ENCODE measurements at regions not wholly inside any gene's neighbourhood (a gene's known extent, or its start where the extent isn't known, plus 50 kb on each side); places are given as distances from the start of the nearest gene placed in this dataset.

- 85 to 88% methylated on average over 1 of the region's 1 CpG for WGBS, 2 donors
- no peaks in the 10 kb centered on the region for H3K27me3 ChIP-seq
- H3K4me1 ChIP-seq = no peaks in the 10 kb centered on the region
- DNase-seq = no peak
- H3K27ac ChIP-seq = no peak overlapping the region
- H3K4me3 ChIP-seq = no peak overlapping the region
- TF ChIP-seq POLR2AphosphoS5 (IDR thresholded peaks at IDR 0.05) (no peak), EP300 (IDR thresholded peaks at IDR 0.05) (no peak), CTCF (IDR thresholded peaks at IDR 0.05) (no peak), POLR2A (IDR thresholded peaks at IDR 0.05) (no peak)
- H3K36me3 ChIP-seq = peaks cover 0 to 4% (median 0%) of the 10 kb centered on the region in 4 donors
- H3K9me3 ChIP-seq = no peaks in the 10 kb centered on the region
- ATAC-seq (ENCODE audit: low FRiP score in 2 of 2) = no peak
Observed at GRCh38 chr4:125444166-125444565, 129.4 kb downstream of the FAT4 start.

GRCh38 chr4:125445525-125445924 lies 130.8 kb downstream of the FAT4 start:
- TF ChIP-seq EP300 (IDR thresholded peaks at IDR 0.05) = no peak
- no peak for TF ChIP-seq CTCF (IDR thresholded peaks at IDR 0.05)
- TF ChIP-seq POLR2AphosphoS5 (IDR thresholded peaks at IDR 0.05) = no peak
- TF ChIP-seq POLR2A (IDR thresholded peaks at IDR 0.05) = no peak
- no peak overlapping the region for H3K27ac ChIP-seq
- DNase-seq (no peak), ATAC-seq (ENCODE audit: low FRiP score in 2 of 2) (no peak)
- H3K9me3 ChIP-seq = no peaks in the 10 kb centered on the region
- no peaks in the 10 kb centered on the region for H3K27me3 ChIP-seq
- 88 to 89% methylated on average over 1 of the region's 1 CpG for WGBS, 2 donors
- peaks cover 0 to 11% (median 2%) of the 10 kb centered on the region in 4 donors for H3K36me3 ChIP-seq
- H3K4me1 ChIP-seq = no peaks in the 10 kb centered on the region
- H3K4me3 ChIP-seq = no peak overlapping the region

- no peak for TF ChIP-seq POLR2AphosphoS5 (IDR thresholded peaks at IDR 0.05)
- TF ChIP-seq EP300 (IDR thresholded peaks at IDR 0.05) = no peak
- TF ChIP-seq POLR2A (IDR thresholded peaks at IDR 0.05) = no peak
- TF ChIP-seq CTCF (IDR thresholded peaks at IDR 0.05) = no peak
- no peak for ATAC-seq (ENCODE audit: low FRiP score in 2 of 2)
- no peaks in the 10 kb centered on the region for H3K9me3 ChIP-seq
- no peak for DNase-seq
- H3K4me3 ChIP-seq = no peak overlapping the region
- no peak overlapping the region for H3K27ac ChIP-seq
- no peaks in the 10 kb centered on the region for H3K4me1 ChIP-seq
- H3K27me3 ChIP-seq = no peaks in the 10 kb centered on the region
- H3K36me3 ChIP-seq = peaks cover 0 to 17% (median 2%) of the 10 kb centered on the region in 4 donors
- 78 to 79% methylated on average over 6 of the region's 6 CpGs for WGBS, 2 donors
Observed at GRCh38 chr4:125447551-125448290, 133.0 kb downstream of the FAT4 start.

GRCh38 chr4:125456075-125456474 lies 141.3 kb downstream of the FAT4 start:
- no peaks in the 10 kb centered on the region for H3K9me3 ChIP-seq
- no peaks in the 10 kb centered on the region for H3K4me1 ChIP-seq
- no peaks in the 10 kb centered on the region for H3K27me3 ChIP-seq
- H3K36me3 ChIP-seq = peaks cover 0 to 6% (median 0%) of the 10 kb centered on the region in 4 donors
- WGBS, 2 donors = 63 to 75% methylated on average over 3 of the region's 3 CpGs
- ATAC-seq (ENCODE audit: low FRiP score in 2 of 2) (no peak), DNase-seq (no peak)
- TF ChIP-seq POLR2AphosphoS5 (IDR thresholded peaks at IDR 0.05) (no peak), EP300 (IDR thresholded peaks at IDR 0.05) (no peak), POLR2A (IDR thresholded peaks at IDR 0.05) (no peak), CTCF (IDR thresholded peaks at IDR 0.05) (no peak)
- H3K4me3 ChIP-seq = no peak overlapping the region
- no peak overlapping the region for H3K27ac ChIP-seq

GRCh38 chr4:125459531-125459930 lies 144.8 kb downstream of the FAT4 start:
- Histone ChIP-seq H3K4me3 (no peak overlapping the region), H3K36me3 (no peaks in the 10 kb centered on the region), H3K27ac (no peak overlapping the region), H3K4me1 (no peaks in the 10 kb centered on the region), H3K27me3 (no peaks in the 10 kb centered on the region), H3K9me3 (no peaks in the 10 kb centered on the region)
- ATAC-seq (ENCODE audit: low FRiP score in 2 of 2) = no peak
- TF ChIP-seq CTCF (IDR thresholded peaks at IDR 0.05) = no peak
- no peak for DNase-seq
- WGBS, 2 donors = 80 to 83% methylated on average over 1 of the region's 1 CpG
